ENCODE measurements at regions not wholly inside any gene's neighbourhood (a gene's known extent, or its start where the extent isn't known, plus 50 kb on each side); places are given as distances from the start of the nearest gene placed in this dataset.

DNA sequence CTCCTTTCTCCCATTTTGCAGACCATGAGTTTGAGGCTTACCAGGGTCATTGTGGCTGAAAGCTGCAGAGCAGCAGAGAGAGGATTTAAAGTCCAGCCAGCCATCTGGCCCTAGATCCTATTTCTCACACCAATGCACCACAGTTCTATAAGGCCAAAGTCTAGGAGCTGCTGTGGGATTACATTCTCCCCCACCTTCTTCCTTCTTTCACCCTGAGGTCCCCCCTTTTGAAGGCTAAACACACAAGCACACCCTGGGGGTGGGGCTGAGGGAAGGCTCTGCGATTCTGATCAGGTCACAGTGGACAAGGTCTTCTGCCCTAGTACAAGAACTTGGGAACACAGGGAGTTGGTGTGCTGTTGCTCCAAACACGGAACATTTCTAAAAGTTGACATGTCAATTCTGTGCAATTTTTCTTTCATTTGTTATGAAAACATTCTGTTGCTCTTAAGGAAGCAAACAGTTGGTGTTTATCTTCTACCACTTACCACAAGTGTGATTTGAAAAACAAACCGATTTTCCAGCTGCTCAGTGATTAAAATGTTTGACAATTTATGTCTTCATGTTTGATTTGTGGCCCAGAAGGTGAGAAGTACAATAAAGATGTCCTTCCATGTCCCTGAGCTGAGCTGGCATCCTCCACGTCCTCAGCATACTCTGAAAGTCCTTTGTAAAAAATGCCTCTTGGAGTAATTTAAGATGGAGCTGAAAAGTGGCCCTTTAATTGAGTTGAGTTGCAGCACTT is 271.6 kb upstream of the PPP2R2D start:
- ChIA-PET POLR2A (no interaction called here), CTCF (no interaction called here)
- no peak for DNase-seq
- Histone ChIP-seq H3K4me3 (ENCODE audit: low read length) (no peak overlapping the region), H3K27me3 (ENCODE audit: insufficient read depth, low read length, poor library complexity, severe bottlenecking) (no peaks in the 10 kb centered on the region), H3K27ac (ENCODE audit: low read depth, low read length) (no peak overlapping the region), H3K36me3 (ENCODE audit: insufficient read depth, low read length) (no peaks in the 10 kb centered on the region), H3K4me1 (ENCODE audit: insufficient read depth, low read length) (no peaks in the 10 kb centered on the region), H3K9me3 (ENCODE audit: low read length) (no peaks in the 10 kb centered on the region)
- no peaks in the 10 kb centered on the region for H3K36me3 Mint-ChIP-seq
- no peak overlapping the region for H3K4me3 Mint-ChIP-seq
- peaks cover 0 to 3% of the 10 kb centered on the region in 2 donors for H3K27me3 Mint-ChIP-seq
- H3K4me1 Mint-ChIP-seq = no peaks in the 10 kb centered on the region
- H3K27ac Mint-ChIP-seq = no peak overlapping the region
- H3K9me3 Mint-ChIP-seq = peaks cover 5 to 13% (median 6%) of the 10 kb centered on the region in 5 donors

DNA sequence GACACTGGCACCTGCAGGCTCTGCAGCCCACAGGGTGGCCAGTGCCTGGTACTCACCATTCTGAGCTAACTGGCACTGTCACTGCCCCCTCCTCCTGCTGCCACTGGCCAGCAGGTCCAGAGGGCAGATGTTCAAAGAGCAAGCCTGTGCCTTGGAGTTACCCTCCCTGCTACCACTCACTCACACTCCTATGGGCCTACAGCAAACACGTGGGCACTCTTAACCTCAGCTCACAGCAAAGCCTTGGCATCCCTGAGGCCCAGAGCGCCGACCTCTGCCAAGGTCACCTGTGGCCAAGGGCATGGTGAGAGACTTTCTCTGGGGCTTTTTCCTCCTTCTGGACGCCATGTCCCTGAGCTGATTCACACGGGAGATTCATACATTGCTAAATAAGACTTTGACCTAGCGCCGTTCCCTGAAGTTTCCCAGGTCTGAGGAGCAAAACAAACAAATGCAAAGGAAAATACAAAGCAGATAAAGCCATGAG is 270.0 kb upstream of the PPP2R2D start:
- no peaks in the 10 kb centered on the region for H3K4me1 Mint-ChIP-seq
- H3K4me1 ChIP-seq (ENCODE audit: insufficient read depth, low read length) = no peaks in the 10 kb centered on the region
- POLR2A ChIA-PET = no interaction called here

DNA sequence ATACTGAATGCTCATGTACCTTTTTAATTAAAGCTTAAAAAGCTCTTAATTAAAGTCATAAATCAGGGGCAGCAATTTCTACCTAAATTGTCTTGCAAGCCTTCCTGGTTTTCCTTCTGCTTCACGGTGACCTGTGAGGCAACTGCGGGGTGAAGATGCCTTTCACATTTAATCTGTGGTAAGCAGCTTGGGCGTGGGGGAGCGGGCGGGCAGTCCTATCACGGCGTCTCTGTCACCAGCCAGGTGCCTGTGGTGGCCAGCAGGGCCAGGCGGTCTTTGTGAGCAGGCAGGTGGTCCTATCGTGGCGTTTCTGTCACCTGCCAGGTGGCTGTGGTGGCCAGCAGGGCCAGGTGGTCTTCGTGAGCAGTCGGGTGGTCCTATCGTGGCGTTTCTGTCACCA is 269.2 kb upstream of the PPP2R2D start:
- peaks cover 3 to 5% of the 10 kb centered on the region in 2 donors for H3K27me3 Mint-ChIP-seq
- H3K27ac ChIP-seq (ENCODE audit: low read depth, low read length) = no peak overlapping the region
- H3K27me3 ChIP-seq (ENCODE audit: insufficient read depth, low read length, poor library complexity, severe bottlenecking) = no peaks in the 10 kb centered on the region
- no peak for DNase-seq
- H3K27ac Mint-ChIP-seq = no peak overlapping the region
- ChIA-PET CTCF (no interaction called here), POLR2A (no interaction called here)
- no peaks in the 10 kb centered on the region for H3K9me3 ChIP-seq (ENCODE audit: low read length)
- H3K36me3 ChIP-seq (ENCODE audit: insufficient read depth, low read length) = no peaks in the 10 kb centered on the region
- no peaks in the 10 kb centered on the region for H3K36me3 Mint-ChIP-seq
- H3K9me3 Mint-ChIP-seq = peaks cover 8 to 13% (median 10%) of the 10 kb centered on the region in 5 donors
- no peaks in the 10 kb centered on the region for H3K4me1 ChIP-seq (ENCODE audit: insufficient read depth, low read length)
- no peaks in the 10 kb centered on the region for H3K4me1 Mint-ChIP-seq
- no peak overlapping the region for H3K4me3 ChIP-seq (ENCODE audit: low read length)
- H3K4me3 Mint-ChIP-seq = no peak overlapping the region

More for the DNA sequence above, 270.0 kb upstream of the PPP2R2D start:
- Mint-ChIP-seq H3K27ac (no peak overlapping the region), H3K4me3 (no peak overlapping the region), H3K9me3 (peaks cover 6 to 13% (median 10%) of the 10 kb centered on the region in 5 donors), H3K27me3 (peaks cover 1 to 3% of the 10 kb centered on the region in 2 donors), H3K36me3 (no peaks in the 10 kb centered on the region)
- CTCF ChIA-PET = no interaction called here
- H3K27me3 ChIP-seq (ENCODE audit: insufficient read depth, low read length, poor library complexity, severe bottlenecking) = no peaks in the 10 kb centered on the region
- no peaks in the 10 kb centered on the region for H3K9me3 ChIP-seq (ENCODE audit: low read length)
- H3K27ac ChIP-seq (ENCODE audit: low read depth, low read length) = no peak overlapping the region
- no peak for DNase-seq
- H3K4me3 ChIP-seq (ENCODE audit: low read length) = no peak overlapping the region
- no peaks in the 10 kb centered on the region for H3K36me3 ChIP-seq (ENCODE audit: insufficient read depth, low read length)

DNA sequence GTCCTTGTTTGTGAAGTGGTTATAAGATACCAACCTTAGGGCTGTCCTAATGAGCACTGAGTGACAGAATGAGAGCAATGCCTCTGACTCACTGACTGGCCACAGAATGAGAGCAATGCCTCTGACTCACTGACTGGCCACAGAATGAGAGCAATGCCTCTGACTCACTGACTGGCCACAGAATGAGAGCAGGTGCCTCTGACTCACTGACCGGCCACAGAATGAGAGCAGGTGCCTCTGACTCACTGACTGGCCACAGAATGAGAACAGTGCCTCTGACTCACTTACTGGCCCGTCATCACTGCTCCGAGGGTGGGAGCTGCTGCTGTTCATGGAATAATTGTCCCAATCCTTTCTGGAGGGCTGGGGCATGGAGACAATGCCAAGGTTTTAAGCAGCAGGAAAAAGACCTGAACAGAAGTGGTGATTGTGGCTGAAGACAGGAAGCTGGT is 265.2 kb upstream of the PPP2R2D start:
- no peak overlapping the region for H3K27ac ChIP-seq (ENCODE audit: low read depth, low read length)

DNA sequence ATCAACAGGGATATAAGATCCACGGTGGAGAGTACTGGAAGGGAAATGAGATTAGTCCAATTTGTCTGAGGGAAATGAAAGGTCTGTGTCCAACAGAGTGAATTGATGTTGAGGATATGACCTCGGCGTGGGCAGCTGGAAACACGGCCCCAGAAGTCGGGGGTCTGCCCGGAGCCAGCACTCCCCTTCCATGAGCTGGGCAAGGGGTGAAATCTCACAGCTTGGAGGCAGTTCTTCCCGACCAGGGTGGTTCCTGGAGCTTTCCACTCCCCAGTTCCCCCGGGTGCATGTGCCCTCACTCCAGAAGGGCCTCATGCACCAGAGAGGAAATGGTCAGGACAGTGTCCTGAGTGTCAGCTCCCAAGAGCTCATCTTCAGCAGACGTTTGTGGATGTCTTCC is 264.7 kb upstream of the PPP2R2D start:
- Histone ChIP-seq H3K4me3 (ENCODE audit: low read length) (no peak overlapping the region), H3K36me3 (ENCODE audit: insufficient read depth, low read length) (no peaks in the 10 kb centered on the region), H3K27me3 (ENCODE audit: insufficient read depth, low read length, poor library complexity, severe bottlenecking) (no peaks in the 10 kb centered on the region), H3K27ac (ENCODE audit: low read depth, low read length) (no peak overlapping the region), H3K4me1 (ENCODE audit: insufficient read depth, low read length) (no peaks in the 10 kb centered on the region), H3K9me3 (ENCODE audit: low read length) (no peaks in the 10 kb centered on the region)
- H3K9me3 Mint-ChIP-seq = peaks cover 4 to 14% (median 13%) of the 10 kb centered on the region in 5 donors
- POLR2A ChIA-PET = no interaction called here
- CTCF ChIA-PET = no interaction called here
- H3K4me3 Mint-ChIP-seq = no peak overlapping the region
- H3K4me1 Mint-ChIP-seq = no peaks in the 10 kb centered on the region
- no peak for DNase-seq
- H3K27me3 Mint-ChIP-seq = peaks cover 3 to 5% of the 10 kb centered on the region in 2 donors
- H3K36me3 Mint-ChIP-seq = no peaks in the 10 kb centered on the region
- H3K27ac Mint-ChIP-seq = no peak overlapping the region

More for the DNA sequence above, 265.2 kb upstream of the PPP2R2D start:
- H3K9me3 ChIP-seq (ENCODE audit: low read length) = no peaks in the 10 kb centered on the region
- Mint-ChIP-seq H3K4me1 (no peaks in the 10 kb centered on the region), H3K9me3 (peaks cover 4 to 14% (median 9%) of the 10 kb centered on the region in 5 donors), H3K27ac (no peak overlapping the region), H3K27me3 (peaks cover 3 to 5% of the 10 kb centered on the region in 2 donors), H3K36me3 (no peaks in the 10 kb centered on the region), H3K4me3 (no peak overlapping the region)
- no peak for DNase-seq
- ChIA-PET CTCF (no interaction called here), POLR2A (no interaction called here)
- H3K27me3 ChIP-seq (ENCODE audit: insufficient read depth, low read length, poor library complexity, severe bottlenecking) = no peaks in the 10 kb centered on the region
- no peaks in the 10 kb centered on the region for H3K36me3 ChIP-seq (ENCODE audit: insufficient read depth, low read length)
- no peak overlapping the region for H3K4me3 ChIP-seq (ENCODE audit: low read length)
- no peaks in the 10 kb centered on the region for H3K4me1 ChIP-seq (ENCODE audit: insufficient read depth, low read length)

DNA sequence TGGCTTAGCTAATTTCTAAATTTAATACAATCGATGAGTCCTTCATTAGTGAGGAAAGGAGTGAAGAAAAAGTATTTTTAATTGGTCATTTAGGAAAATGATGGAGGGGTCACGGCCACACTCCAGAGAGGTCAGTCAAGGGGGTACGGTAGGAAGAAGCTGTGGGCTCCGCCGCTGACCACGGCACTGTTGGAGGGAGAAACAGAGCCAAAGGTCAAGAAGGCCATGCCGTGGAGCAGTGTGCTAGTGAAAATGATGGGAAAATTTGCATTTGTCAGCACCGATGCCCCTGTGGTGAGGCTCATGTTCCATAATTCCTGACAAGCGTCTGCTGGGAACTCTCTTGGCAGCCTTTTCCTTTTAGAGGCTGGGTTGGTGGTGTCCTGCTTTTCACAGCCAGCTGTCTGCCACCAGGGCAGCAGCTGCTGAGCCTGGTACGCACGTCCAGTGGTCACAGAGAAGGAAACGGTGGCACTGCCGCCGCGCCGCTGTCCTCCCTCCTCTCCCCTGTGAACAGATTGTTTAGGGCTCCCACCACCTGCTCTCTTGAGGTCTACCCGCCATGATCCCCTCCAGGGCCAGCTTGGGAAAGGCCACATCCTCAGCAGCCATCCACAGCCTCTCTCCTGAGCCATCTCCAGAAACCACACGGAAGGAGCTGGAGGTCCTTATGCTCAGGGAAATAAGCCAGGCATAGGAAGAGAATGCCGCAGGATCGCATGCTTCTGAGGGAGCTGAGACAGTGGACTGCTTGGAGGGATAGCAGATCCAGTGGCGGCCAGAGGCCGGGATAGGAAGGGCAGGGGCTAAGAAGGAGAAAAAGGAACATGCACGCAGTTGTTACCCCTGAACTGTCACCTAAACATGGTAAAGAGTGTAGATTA is 263.7 kb upstream of the PPP2R2D start:
- Mint-ChIP-seq H3K27ac (no peak overlapping the region), H3K27me3 (peaks cover 3 to 5% of the 10 kb centered on the region in 2 donors), H3K4me3 (no peak overlapping the region), H3K4me1 (no peaks in the 10 kb centered on the region), H3K36me3 (no peaks in the 10 kb centered on the region), H3K9me3 (peaks cover 4 to 14% (median 13%) of the 10 kb centered on the region in 5 donors)
- H3K27ac ChIP-seq (ENCODE audit: low read depth, low read length) = no peak overlapping the region
- no peak overlapping the region for H3K4me3 ChIP-seq (ENCODE audit: low read length)
- no peaks in the 10 kb centered on the region for H3K9me3 ChIP-seq (ENCODE audit: low read length)
- no peaks in the 10 kb centered on the region for H3K4me1 ChIP-seq (ENCODE audit: insufficient read depth, low read length)
- H3K27me3 ChIP-seq (ENCODE audit: insufficient read depth, low read length, poor library complexity, severe bottlenecking) = no peaks in the 10 kb centered on the region
- ChIA-PET POLR2A (no interaction called here), CTCF (no interaction called here)
- no peak for DNase-seq
- no peaks in the 10 kb centered on the region for H3K36me3 ChIP-seq (ENCODE audit: insufficient read depth, low read length)

DNA sequence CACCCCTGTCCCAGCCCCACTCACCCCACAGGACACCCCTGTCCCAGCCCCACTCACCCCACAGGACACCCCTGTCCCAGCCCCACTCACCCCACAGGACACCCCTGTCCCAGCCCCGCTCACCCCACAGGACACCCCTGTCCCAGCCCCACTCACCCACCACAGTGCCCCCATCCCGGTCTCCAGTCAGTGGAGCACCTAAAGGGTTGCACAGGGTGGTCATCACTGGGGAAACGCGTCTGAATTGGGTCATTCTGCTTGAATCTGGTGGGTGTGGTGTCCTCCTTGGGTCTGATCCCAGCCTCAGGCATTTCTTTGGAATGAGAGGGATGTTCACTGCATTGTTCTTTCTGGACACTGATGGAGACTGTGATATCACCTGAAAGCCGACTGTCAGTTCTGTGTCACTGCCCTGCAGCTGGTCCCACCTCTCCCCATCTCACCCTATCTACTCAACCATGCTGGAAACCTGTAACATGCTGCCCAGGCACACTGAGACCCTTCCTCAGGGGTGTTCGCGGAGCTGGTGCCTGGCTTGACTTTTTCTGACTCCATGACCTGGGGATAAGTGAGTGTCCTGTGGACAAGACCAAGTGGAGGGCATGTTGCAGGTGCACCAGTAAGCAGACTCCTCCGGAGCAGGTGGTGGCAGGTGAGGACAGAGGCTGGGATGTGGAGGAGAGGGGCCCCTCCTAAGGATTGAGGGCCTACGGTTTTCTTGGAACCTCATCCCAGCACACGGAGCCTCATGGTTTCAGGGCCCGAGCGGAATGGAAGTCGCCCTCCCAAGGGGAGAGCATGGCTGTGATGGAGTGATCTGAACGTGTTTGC is 262.5 kb upstream of the PPP2R2D start:
- H3K9me3 Mint-ChIP-seq = peaks cover 0 to 14% (median 13%) of the 10 kb centered on the region in 5 donors
- H3K27ac Mint-ChIP-seq = no peak overlapping the region
- no peak overlapping the region for H3K27ac ChIP-seq (ENCODE audit: low read depth, low read length)
- no peaks in the 10 kb centered on the region for H3K4me1 Mint-ChIP-seq
- DNase-seq = no peak
- no peaks in the 10 kb centered on the region for H3K9me3 ChIP-seq (ENCODE audit: low read length)
- H3K27me3 ChIP-seq (ENCODE audit: insufficient read depth, low read length, poor library complexity, severe bottlenecking) = no peaks in the 10 kb centered on the region
- no peaks in the 10 kb centered on the region for H3K36me3 ChIP-seq (ENCODE audit: insufficient read depth, low read length)
- ChIA-PET CTCF (no interaction called here), POLR2A (no interaction called here)
- no peak overlapping the region for H3K4me3 ChIP-seq (ENCODE audit: low read length)
- H3K4me1 ChIP-seq (ENCODE audit: insufficient read depth, low read length) = no peaks in the 10 kb centered on the region
- no peaks in the 10 kb centered on the region for H3K36me3 Mint-ChIP-seq
- H3K27me3 Mint-ChIP-seq = peaks cover 0 to 5% of the 10 kb centered on the region in 2 donors
- H3K4me3 Mint-ChIP-seq = no peak overlapping the region
